ENCODE measurements at regions not wholly inside any gene's neighbourhood (a gene's known extent, or its start where the extent isn't known, plus 50 kb on each side); places are given as distances from the start of the nearest gene placed in this dataset.
A peak's percentile ranks its signal among the peaks of the same experiment; 100 is the strongest.

DNA sequence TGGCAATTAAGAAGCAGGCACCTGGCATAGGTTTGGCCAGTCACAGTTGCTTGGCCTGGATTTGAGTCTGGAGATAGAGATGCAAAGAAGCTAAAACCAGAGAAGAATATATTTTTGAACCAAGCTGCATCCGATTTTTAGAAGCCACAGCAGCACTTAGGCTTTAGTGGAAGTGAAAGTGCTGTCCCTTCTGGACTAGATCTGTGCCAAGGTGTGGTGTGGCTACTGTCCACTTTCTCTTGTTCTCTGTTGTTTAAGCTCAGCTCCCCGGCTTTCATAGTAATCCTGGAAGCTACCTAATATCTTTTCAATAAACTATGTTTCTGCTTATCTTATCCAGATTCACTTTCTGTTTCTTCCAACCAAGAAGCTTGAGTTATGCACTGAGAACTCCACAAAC lies 183.4 kb upstream of the THRB start:
- no peak overlapping the region for H3K4me3 ChIP-seq (ENCODE audit: low read depth, low read length)

DNA sequence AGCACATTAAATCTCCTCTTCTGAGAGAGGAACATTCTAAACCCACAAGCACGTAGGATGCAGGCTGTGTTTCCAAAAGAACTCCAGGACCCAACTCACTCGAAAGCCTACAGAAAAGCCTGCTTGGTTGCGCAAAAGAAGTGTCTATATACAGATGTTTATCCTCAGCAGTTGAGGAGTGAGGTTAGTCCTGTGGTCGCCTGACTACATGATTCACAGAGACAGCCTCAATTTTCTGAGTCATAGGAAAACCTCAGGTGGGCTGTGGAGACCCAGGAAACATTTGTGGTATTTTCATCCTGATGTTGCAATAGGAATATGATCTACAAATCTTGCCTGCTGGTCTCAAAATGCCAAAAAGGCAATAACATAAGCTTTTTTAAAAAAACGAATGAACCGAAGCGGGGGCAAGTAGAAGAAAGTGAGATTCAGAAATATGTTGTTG lies 183.8 kb upstream of the THRB start:
- TF ChIP-seq, protein P1, sequence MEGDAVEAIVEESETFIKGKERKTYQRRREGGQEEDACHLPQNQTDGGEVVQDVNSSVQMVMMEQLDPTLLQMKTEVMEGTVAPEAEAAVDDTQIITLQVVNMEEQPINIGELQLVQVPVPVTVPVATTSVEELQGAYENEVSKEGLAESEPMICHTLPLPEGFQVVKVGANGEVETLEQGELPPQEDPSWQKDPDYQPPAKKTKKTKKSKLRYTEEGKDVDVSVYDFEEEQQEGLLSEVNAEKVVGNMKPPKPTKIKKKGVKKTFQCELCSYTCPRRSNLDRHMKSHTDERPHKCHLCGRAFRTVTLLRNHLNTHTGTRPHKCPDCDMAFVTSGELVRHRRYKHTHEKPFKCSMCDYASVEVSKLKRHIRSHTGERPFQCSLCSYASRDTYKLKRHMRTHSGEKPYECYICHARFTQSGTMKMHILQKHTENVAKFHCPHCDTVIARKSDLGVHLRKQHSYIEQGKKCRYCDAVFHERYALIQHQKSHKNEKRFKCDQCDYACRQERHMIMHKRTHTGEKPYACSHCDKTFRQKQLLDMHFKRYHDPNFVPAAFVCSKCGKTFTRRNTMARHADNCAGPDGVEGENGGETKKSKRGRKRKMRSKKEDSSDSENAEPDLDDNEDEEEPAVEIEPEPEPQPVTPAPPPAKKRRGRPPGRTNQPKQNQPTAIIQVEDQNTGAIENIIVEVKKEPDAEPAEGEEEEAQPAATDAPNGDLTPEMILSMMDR (IDR thresholded peaks at IDR 0.05; ENCODE audit: borderline replicate concordance, insufficient read depth, low read depth, low read length), result no peak
- H3K4me3 ChIP-seq (ENCODE audit: low read depth, low read length), result no peak overlapping the region

More for the DNA sequence above, 183.4 kb upstream of the THRB start:
- TF ChIP-seq, protein P1 (IDR thresholded peaks at IDR 0.05; ENCODE audit: borderline replicate concordance, insufficient read depth, low read depth, low read length), result no peak

DNA sequence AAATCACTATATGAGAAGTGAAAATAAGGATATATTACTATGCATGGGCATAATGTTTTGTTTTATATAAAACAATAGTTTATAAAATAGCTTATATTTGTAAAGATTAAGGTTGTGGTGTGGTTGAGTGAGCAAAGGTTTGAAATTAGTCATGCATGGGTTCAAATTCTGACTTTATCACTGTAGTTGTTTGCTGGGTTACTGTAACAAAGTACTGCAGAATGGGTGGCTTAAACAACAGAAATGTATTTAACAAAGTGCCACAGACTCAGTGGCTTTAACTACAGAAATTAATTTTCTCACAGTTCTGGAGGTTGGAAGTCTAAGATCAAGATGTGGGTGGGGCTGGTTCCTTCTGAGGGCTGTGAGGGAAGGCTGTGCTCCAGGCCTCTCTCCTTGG lies 184.8 kb upstream of the THRB start:
- no peak overlapping the region for H3K4me3 ChIP-seq (ENCODE audit: low read depth, low read length)
- TF ChIP-seq, protein P1 (IDR thresholded peaks at IDR 0.05; ENCODE audit: borderline replicate concordance, insufficient read depth, low read depth, low read length), result no peak

DNA sequence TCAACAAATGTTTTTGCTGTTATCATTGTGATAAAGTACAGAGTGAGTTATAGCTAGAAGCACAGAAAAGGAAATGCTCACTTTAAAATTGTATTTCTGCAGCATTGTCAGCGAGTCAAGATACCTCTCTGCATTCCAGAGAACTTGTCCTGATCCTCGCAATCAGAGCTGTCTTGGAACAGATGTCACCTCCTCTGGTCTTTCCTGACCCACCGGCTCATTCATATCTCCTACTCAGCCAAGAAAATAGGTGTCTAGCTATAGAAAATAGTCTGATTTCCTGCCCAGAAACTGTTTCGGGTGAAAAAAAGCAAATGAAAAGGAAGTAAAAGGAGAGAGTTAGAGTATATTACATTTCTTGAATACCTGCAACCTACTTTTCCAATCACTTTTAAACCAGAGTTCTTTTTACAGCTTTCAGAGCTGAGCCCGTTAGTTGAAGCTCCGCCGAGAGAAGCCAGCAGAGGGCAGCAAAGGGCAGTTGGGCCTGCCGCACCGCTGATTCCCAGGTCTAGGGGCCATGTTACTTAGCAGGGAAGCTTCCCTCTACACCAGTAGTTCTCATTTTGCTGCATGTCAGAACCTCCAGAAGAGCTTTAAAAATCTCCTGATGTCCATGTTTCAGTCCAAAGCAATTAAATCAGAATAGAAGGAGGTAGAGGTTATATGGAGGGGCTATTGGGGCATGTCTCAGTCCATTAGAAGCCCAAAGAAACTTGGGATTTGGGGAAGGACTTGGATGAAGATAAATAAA lies 185.7 kb upstream of the THRB start:
- no peak overlapping the region for H3K4me3 ChIP-seq (ENCODE audit: low read depth, low read length)
- TF ChIP-seq, protein P1 (IDR thresholded peaks at IDR 0.05; ENCODE audit: borderline replicate concordance, insufficient read depth, low read depth, low read length), result peak; percentile 88

DNA sequence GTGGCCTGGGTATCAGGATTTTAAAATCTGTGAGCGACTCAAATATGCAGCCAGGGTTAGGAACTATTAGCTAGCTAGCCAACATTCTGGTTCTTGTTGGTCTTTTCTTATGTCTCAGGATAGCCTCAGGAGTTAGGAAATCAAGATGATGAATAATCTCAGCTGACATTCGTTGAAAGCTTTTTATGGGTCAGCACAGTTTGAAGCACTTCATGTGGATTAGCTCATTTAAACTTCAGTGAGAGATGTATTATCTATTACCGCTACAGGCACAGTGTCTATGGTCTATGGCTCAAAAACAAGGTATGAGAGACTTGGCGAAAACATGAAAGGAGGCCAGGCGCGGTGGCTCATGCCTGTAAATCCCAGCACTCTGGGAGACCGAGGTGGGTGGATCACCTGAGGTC lies 187.5 kb upstream of the THRB start:
- H3K4me3 ChIP-seq (ENCODE audit: low read depth, low read length), result no peak overlapping the region
- TF ChIP-seq, protein P1 (IDR thresholded peaks at IDR 0.05; ENCODE audit: borderline replicate concordance, insufficient read depth, low read depth, low read length), result no peak

DNA sequence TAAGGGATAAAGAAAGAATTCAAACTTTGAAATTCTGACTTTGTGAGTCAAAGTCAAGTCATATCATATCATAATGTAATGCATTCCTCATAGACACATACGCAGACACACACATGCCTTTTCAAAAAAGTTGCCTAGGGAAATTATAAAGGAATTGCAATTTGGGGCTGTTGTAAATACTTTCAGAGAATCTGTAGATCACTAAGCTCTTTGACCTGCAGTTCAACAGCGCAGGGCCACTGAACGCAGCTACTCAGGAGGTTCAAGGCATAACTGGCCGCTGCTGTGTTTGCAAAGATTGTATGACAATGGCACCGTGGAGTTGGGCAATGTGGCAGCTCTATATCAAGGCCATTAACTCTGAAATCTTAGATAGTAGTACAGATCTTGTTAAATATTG lies 188.4 kb upstream of the THRB start:
- H3K4me3 ChIP-seq (ENCODE audit: low read depth, low read length), result no peak overlapping the region
- TF ChIP-seq, protein P1 (IDR thresholded peaks at IDR 0.05; ENCODE audit: borderline replicate concordance, insufficient read depth, low read depth, low read length), result no peak
